ENCODE measurements at regions not wholly inside any gene's neighbourhood (a gene's known extent, or its start where the extent isn't known, plus 50 kb on each side); places are given as distances from the start of the nearest gene placed in this dataset.

- DNase-seq (ENCODE audit: low read depth, low spot score): no peak
- H3K36me3 ChIP-seq (ENCODE audit: control insufficient read depth in 2 of 2, extremely low read depth in 1 of 2, insufficient read depth in 2 of 2, low read length in 2 of 2): no peaks in the 10 kb centered on the region
- H3K27me3 ChIP-seq (ENCODE audit: control insufficient read depth in 2 of 2, insufficient read depth in 2 of 2, low read length in 2 of 2): no peaks in the 10 kb centered on the region
- no peaks in the 10 kb centered on the region for H3K79me2 ChIP-seq (ENCODE audit: control insufficient read depth, insufficient read depth, low read length)
- FAIRE-seq: no peak
- CTCF ChIA-PET: no interaction called here
- H3K9me3 ChIP-seq (replicated peaks; ENCODE audit: control insufficient read depth, insufficient read depth, low read length): peaks cover 2% of the 10 kb centered on the region
- no peak overlapping the region for H3K27ac ChIP-seq (ENCODE audit: insufficient read depth, low read depth, low read length)
- no peaks in the 10 kb centered on the region for H4K20me1 ChIP-seq (replicated peaks; ENCODE audit: control insufficient read depth, extremely low read depth, insufficient read depth, low read length)
- H3K4me2 ChIP-seq (ENCODE audit: insufficient read depth, low read length): no peak overlapping the region
- H3K4me1 ChIP-seq (ENCODE audit: control insufficient read depth, extremely low read depth, insufficient read depth, low read length): no peaks in the 10 kb centered on the region
- intact Hi-C loops (cut with micrococcal nuclease): no loop called here
- no peak overlapping the region for H3K9ac ChIP-seq (replicated peaks; ENCODE audit: extremely low read depth, insufficient read depth, low read length)
- H3K9me1 ChIP-seq (replicated peaks; ENCODE audit: control insufficient read depth, extremely low read depth, insufficient read depth, low read length): no peaks in the 10 kb centered on the region
- POLR2A ChIA-PET: no interaction called here
- BruUV-seq (replicated peaks): no TSS peak
- H3K4me3 ChIP-seq (replicated peaks in 1 of 3; ENCODE audit: insufficient read depth in 1 of 3, low read depth in 1 of 3, low read length in 3 of 3): no peak overlapping the region
- TF ChIP-seq MYC (IDR thresholded peaks at IDR 0.05; ENCODE audit: low read depth, low read length) (no peak), FOS (IDR thresholded peaks at IDR 0.05; ENCODE audit: borderline replicate concordance, insufficient read depth, low read length) (no peak), CTCF (IDR thresholded peaks at IDR 0.05; ENCODE audit: extremely low read depth in 1 of 2, insufficient read depth in 1 of 2, low read depth in 1 of 2, low read length in 2 of 2) (no peak), EZH2 (IDR thresholded peaks at IDR 0.05; ENCODE audit: borderline replicate concordance, low read depth, low read length, severe bottlenecking) (no peak), POLR2A (IDR thresholded peaks at IDR 0.05; ENCODE audit: low read depth, low read length) (no peak), POLR2AphosphoS5 (IDR thresholded peaks at IDR 0.05; ENCODE audit: insufficient read depth, low read depth, low read length) (no peak), JUN (IDR thresholded peaks at IDR 0.05; ENCODE audit: borderline replicate concordance, insufficient read depth, insufficient read length, low read depth) (no peak), GATA2 (IDR thresholded peaks at IDR 0.05; ENCODE audit: insufficient read depth, insufficient read length, low read depth, low read length) (no peak)
- TF ChIP-seq, protein P1, sequence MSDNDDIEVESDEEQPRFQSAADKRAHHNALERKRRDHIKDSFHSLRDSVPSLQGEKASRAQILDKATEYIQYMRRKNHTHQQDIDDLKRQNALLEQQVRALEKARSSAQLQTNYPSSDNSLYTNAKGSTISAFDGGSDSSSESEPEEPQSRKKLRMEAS (IDR thresholded peaks at IDR 0.05; ENCODE audit: insufficient read depth, insufficient read length): no peak
- dilution Hi-C loops (cut with MboI; ENCODE audit: extremely low pct_ligation_motif_present, low sequenced_read_pairs): no loop called here
- no peak overlapping the region for H2AFZ ChIP-seq (ENCODE audit: low read depth, low read length)
Measured at GRCh38 chr17:71176928-71177443, 943.8 kb upstream of the SOX9 start.

Measured in endothelial cell of umbilical vein (primary cell).